H1 (cell line): ENCODE measurements at regions not wholly inside any gene's neighbourhood (a gene's known extent, or its start where the extent isn't known, plus 50 kb on each side); places are given as distances from the start of the nearest gene placed in this dataset.

Experiments
- CTCF ChIA-PET: fragments of 300-600 bp; sonication (Branson Sonifier 250); formaldehyde crosslinking; loops from one replicate; lab custom pipeline; 2021; ENCODE audit not compliant: partially characterized antibody; lab: Charles Lee
- POLR2A ChIA-PET: fragments of 300-600 bp; sonication (Branson Sonifier 250); formaldehyde crosslinking; loops from one replicate; lab custom pipeline; 2021; ENCODE audit warnings: inconsistent platforms; ENCODE audit not compliant: partially characterized antibody; lab: Charles Lee
- DNase-seq, 2 experiments: peaks; one replicate each; pipeline versions ENCODE4 v3.0.0 to v3.0.0-alpha.2; 2010 to 2022; ENCODE audit warnings: low spot score in 2 of 2, low read depth in 1 of 2, mixed read lengths in 1 of 2
- FAIRE-seq: peaks from 2 replicates; lab custom pipeline; 2011; peaks lifted over from hg19 to GRCh38; lab: Jason Lieb, UNC
- H2AFZ ChIP-seq: 2 replicates; pipeline ENCODE4 v1.8.1; 2012; ENCODE audit warnings: low read length, inconsistent platforms
- H2AK5ac ChIP-seq: 2 replicates; pipeline ENCODE4 v1.6.1; 2013; ENCODE audit warnings: low read depth, low read length
- H2BK120ac ChIP-seq: replicated peaks from 2 replicates; pipeline ENCODE3; 2013; ENCODE audit warnings: low read depth, low read length, inconsistent platforms
- H2BK12ac ChIP-seq: 2 replicates; pipeline ENCODE4 v1.6.1; 2013; ENCODE audit warnings: low read depth, low read length
- H2BK15ac ChIP-seq: 2 replicates; pipeline ENCODE4 v1.6.1; 2013; ENCODE audit warnings: low read length
- H2BK20ac ChIP-seq: 2 replicates; pipeline ENCODE4 v1.6.1; 2013; ENCODE audit warnings: low read length
- H2BK5ac ChIP-seq: 2 replicates; pipeline ENCODE4 v1.6.1; 2013; ENCODE audit warnings: low read depth, low read length
- H3K14ac ChIP-seq: 2 replicates; pipeline ENCODE4 v1.6.1; 2013; ENCODE audit warnings: inconsistent platforms; ENCODE audit not compliant: insufficient read length
- H3K18ac ChIP-seq: 2 replicates; pipeline ENCODE4 v1.6.1; 2013; ENCODE audit warnings: low read length; ENCODE audit errors: extremely low read depth
- H3K23ac ChIP-seq: 2 replicates; pipeline ENCODE4 v1.6.1; 2013; ENCODE audit warnings: inconsistent platforms; ENCODE audit not compliant: insufficient read length
- H3K23me2 ChIP-seq: 2 replicates; pipeline ENCODE4 v1.6.1; 2013; ENCODE audit warnings: low read depth, low read length
- H3K27ac ChIP-seq: 2 replicates; pipeline ENCODE4 v1.6.1; 2011; ENCODE audit warnings: low read depth, low read length, inconsistent platforms
- H3K27me3 ChIP-seq, 4 experiments: replicated peaks in 1 of 4; 1 replicate in 1 of 4; 2 replicates in 3 of 4; pipeline versions ENCODE4 v1.6.1 to v1.8.1; 2011 to 2013; ENCODE audit warnings: low read length in 3 of 4, mild to moderate bottlenecking in 3 of 4, inconsistent platforms in 2 of 4, mixed read lengths in 2 of 4, moderate library complexity in 1 of 4; ENCODE audit not compliant: control insufficient read depth in 3 of 4, insufficient read depth in 3 of 4; ENCODE audit errors: extremely low read depth in 1 of 4
- H3K36me3 ChIP-seq, 4 experiments: 2 replicates each; pipeline versions ENCODE4 v1.6.1 to v1.8.1; 2011 to 2013; ENCODE audit warnings: mild to moderate bottlenecking in 4 of 4, low read length in 3 of 4, moderate library complexity in 2 of 4, control low read depth in 1 of 4, inconsistent platforms in 1 of 4; ENCODE audit not compliant: insufficient read depth in 4 of 4, control insufficient read depth in 2 of 4
- H3K4ac ChIP-seq: replicated peaks from 2 replicates; pipeline ENCODE3; 2013; ENCODE audit warnings: low read length, low read depth, mixed read lengths, inconsistent platforms; ENCODE audit not compliant: insufficient read length
- H3K4me1 ChIP-seq, 4 experiments: replicated peaks in 1 of 4; 1 replicate in 1 of 4; 2 replicates in 3 of 4; pipeline versions ENCODE4 v1.6.1 to v1.8.1; 2011 to 2013; ENCODE audit warnings: low read length in 3 of 4, inconsistent platforms in 2 of 4, mixed read lengths in 1 of 4; ENCODE audit not compliant: insufficient read depth in 4 of 4, control insufficient read depth in 3 of 4
- H3K4me2 ChIP-seq, 2 experiments: 2 replicates each; pipeline versions ENCODE4 v1.6.1 to v1.8.1; 2011 to 2013; ENCODE audit warnings: low read depth in 2 of 2, low read length in 2 of 2, control low read depth in 1 of 2, inconsistent platforms in 1 of 2, mild to moderate bottlenecking in 1 of 2; ENCODE audit not compliant: insufficient read depth in 1 of 2
- H3K4me3 ChIP-seq, 4 experiments: fragments of 200-600, 300-600 bp in 1 of 4; sonication (generic), shearing (Covaris generic), sonication (Bioruptor Twin) in 1 of 4; 2 replicates each; pipeline versions ENCODE4 v1.5.1 to v1.8.1; 2011 to 2016; ENCODE audit warnings: low read length in 4 of 4, low read depth in 3 of 4, control low read depth in 2 of 4, inconsistent platforms in 2 of 4, mild to moderate bottlenecking in 2 of 4, mixed read lengths in 1 of 4, moderate library complexity in 1 of 4; ENCODE audit not compliant: insufficient read depth in 2 of 4; ENCODE audit errors: extremely low read depth in 1 of 4
- H3K56ac ChIP-seq: replicated peaks from 2 replicates; pipeline ENCODE3; 2013; ENCODE audit warnings: low read depth, mild to moderate bottlenecking, mixed read lengths, low read length, inconsistent platforms; ENCODE audit not compliant: insufficient read length
- H3K79me1 ChIP-seq: 2 replicates; pipeline ENCODE4 v1.6.1; 2013; ENCODE audit warnings: low read depth, low read length, control low read depth
- H3K79me2 ChIP-seq, 2 experiments: 2 replicates each; pipeline versions ENCODE4 v1.6.1 to v1.8.1; 2012 to 2013; ENCODE audit warnings: low read length in 2 of 2, mild to moderate bottlenecking in 2 of 2, inconsistent platforms in 1 of 2; ENCODE audit not compliant: insufficient read depth in 2 of 2, control insufficient read depth in 1 of 2
- H3K9ac ChIP-seq, 4 experiments: replicated peaks in 1 of 4; 1 replicate in 1 of 4; 2 replicates in 3 of 4; pipeline versions ENCODE4 v1.6.1 to v1.8.1; 2011 to 2013; ENCODE audit warnings: low read depth in 3 of 4, low read length in 3 of 4, control low read depth in 2 of 4, mild to moderate bottlenecking in 2 of 4, moderate library complexity in 2 of 4, inconsistent platforms in 1 of 4; ENCODE audit errors: extremely low read depth in 1 of 4
- H3K9me3 ChIP-seq, 2 experiments: 2 replicates each; pipeline versions ENCODE4 v1.6.1 to v1.8.1; 2012 to 2013; ENCODE audit warnings: mild to moderate bottlenecking in 2 of 2, moderate library complexity in 2 of 2, control low read depth in 1 of 2, inconsistent platforms in 1 of 2, low read depth in 1 of 2, low read length in 1 of 2, mixed read lengths in 1 of 2; ENCODE audit not compliant: insufficient read depth in 2 of 2
- H4K20me1 ChIP-seq, 2 experiments: replicated peaks in 1 of 2; 2 replicates each; pipeline versions ENCODE3 to v1.8.1; 2011 to 2013; ENCODE audit warnings: inconsistent platforms in 2 of 2, low read length in 2 of 2, mild to moderate bottlenecking in 1 of 2; ENCODE audit not compliant: insufficient read depth in 2 of 2, control insufficient read depth in 1 of 2
- H4K5ac ChIP-seq: 2 replicates; pipeline ENCODE4 v1.6.1; 2013; ENCODE audit warnings: low read length, low read depth, mixed read lengths, inconsistent platforms; ENCODE audit not compliant: insufficient read length
- H4K8ac ChIP-seq: 2 replicates; pipeline ENCODE4 v1.8.0; 2013; ENCODE audit warnings: mild to moderate bottlenecking, moderate library complexity, low read length, inconsistent platforms; ENCODE audit not compliant: insufficient read depth; ENCODE audit errors: extremely low read depth
- H4K91ac ChIP-seq: replicated peaks from 2 replicates; pipeline ENCODE3; 2013; ENCODE audit warnings: low read length, mixed read lengths, inconsistent platforms; ENCODE audit not compliant: insufficient read length
- CHD1 ChIP-seq: IDR thresholded peaks from 2 replicates; pipeline ENCODE4 v1.6.1; 2012; ENCODE audit warnings: low read depth, low read length, improper control_type of control experiment
- EGR1 ChIP-seq: IDR thresholded peaks from 2 replicates; pipeline ENCODE4 v1.6.1; 2011; ENCODE audit warnings: low read depth, low read length, borderline replicate concordance
- GTF2F1 ChIP-seq: IDR thresholded peaks from 2 replicates; pipeline ENCODE4 v1.6.1; 2012; ENCODE audit warnings: low read depth, low read length, improper control_type of control experiment, borderline replicate concordance
- JUND ChIP-seq: IDR thresholded peaks from 2 replicates; pipeline ENCODE4 v1.6.1; 2011; ENCODE audit warnings: mild to moderate bottlenecking, improper control_type of control experiment, low read length
- KDM4A ChIP-seq: IDR thresholded peaks from one replicate; pipeline ENCODE4 v1.7.1; 2012; ENCODE audit warnings: low read depth, mild to moderate bottlenecking, moderate library complexity, low read length, inconsistent platforms; ENCODE audit not compliant: severe bottlenecking
- MAX ChIP-seq: IDR thresholded peaks from 2 replicates; pipeline ENCODE4 v1.6.1; 2012; ENCODE audit warnings: inconsistent platforms
- RBBP5 ChIP-seq: IDR thresholded peaks from 2 replicates; pipeline ENCODE4 v1.7.1; 2012; ENCODE audit warnings: low read depth, mild to moderate bottlenecking, inconsistent platforms, low read length, moderate library complexity, borderline replicate concordance
- SP1 ChIP-seq: IDR thresholded peaks from 2 replicates; pipeline ENCODE4 v1.6.1; 2011; ENCODE audit warnings: low read depth, low read length
- ZNF274 ChIP-seq: IDR thresholded peaks from 2 replicates; pipeline ENCODE4 v1.7.0; 2012; ENCODE audit warnings: low read length, borderline replicate concordance; ENCODE audit errors: extremely low read depth
- WGBS, 2 experiments: shearing (Covaris generic) in 1 of 2; methylation state at CpG; one replicate each; pipeline versions ENCODE4 v1.1.6 to v1.1.7; 2013 to 2015; ENCODE audit warnings: low lambda C conversion rate in 2 of 2, mixed read lengths in 2 of 2, inconsistent platforms in 1 of 2, low coverage in 1 of 2, missing lambda C conversion rate in 1 of 2; ENCODE audit not compliant: insufficient replicate concordance in 2 of 2, insufficient coverage in 1 of 2, insufficient read length in 1 of 2; ENCODE audit errors: extremely low coverage in 1 of 2, missing lambda C conversion rate in 1 of 2; 5-methylcytosine and 5-hydroxymethylcytosine counted together

- H3K27me3 ChIP-seq, result no peaks in the 10 kb centered on the region
- no peak overlapping the region for H3K14ac ChIP-seq
- H3K4me2 ChIP-seq, result no peak overlapping the region
- ChIA-PET POLR2A (no interaction called here), CTCF (no interaction called here)
- no peak overlapping the region for H2AFZ ChIP-seq
- H4K8ac ChIP-seq, result no peak overlapping the region
- no peak overlapping the region for H2BK15ac ChIP-seq
- H2BK20ac ChIP-seq, result no peak overlapping the region
- H2AK5ac ChIP-seq, result no peak overlapping the region
- no peak for FAIRE-seq
- 79% methylated on average over 2 of the region's 2 CpGs; no CpG with 5 or more reads in 1 of the 2 experiments for WGBS, 2 experiments
- no peaks in the 10 kb centered on the region for H3K36me3 ChIP-seq
- DNase-seq, result no peak
- H3K18ac ChIP-seq, result no peak overlapping the region
- H3K56ac ChIP-seq, result no peak overlapping the region
- no peak overlapping the region for H3K27ac ChIP-seq
- no peak overlapping the region for H4K91ac ChIP-seq
- H3K4me1 ChIP-seq, result no peaks in the 10 kb centered on the region
- no peak overlapping the region for H2BK12ac ChIP-seq
- H2BK5ac ChIP-seq, result no peak overlapping the region
- no peak overlapping the region for H3K4me3 ChIP-seq
- H4K5ac ChIP-seq, result no peak overlapping the region
- H4K20me1 ChIP-seq, result no peaks in the 10 kb centered on the region
- H3K9ac ChIP-seq, result no peak overlapping the region
- no peak overlapping the region for H2BK120ac ChIP-seq
- H3K9me3 ChIP-seq, result peaks cover 0 to 10% of the 10 kb centered on the region in 2 experiments; a peak in 1 of 4 replicates
- H3K79me1 ChIP-seq, result no peaks in the 10 kb centered on the region
- H3K23me2 ChIP-seq, result no peaks in the 10 kb centered on the region
- H3K79me2 ChIP-seq, result no peaks in the 10 kb centered on the region
- no peak overlapping the region for H3K4ac ChIP-seq
- H3K23ac ChIP-seq, result no peak overlapping the region
- TF ChIP-seq KDM4A, result no peak
- TF ChIP-seq EGR1, result no peak
- TF ChIP-seq SP1, result no peak
- TF ChIP-seq MAX, result no peak
- no peak for TF ChIP-seq GTF2F1
- TF ChIP-seq RBBP5, result no peak
- TF ChIP-seq ZNF274, result no peak
- no peak for TF ChIP-seq CHD1
- no peak for TF ChIP-seq JUND
Observed at GRCh38 chr14:87566991-87567390, 426.0 kb downstream of the GALC start.
